ENCODE measurements at regions not wholly inside any gene's neighbourhood (a gene's known extent, or its start where the extent isn't known, plus 50 kb on each side); places are given as distances from the start of the nearest gene placed in this dataset.

GRCh38 chr7:33671531-33672262 is 233.6 kb upstream of the BMPER start:
- Histone ChIP-seq H3K4me3 (ENCODE audit: low read depth, low read length) (no peak overlapping the region), H3K4me1 (no peaks in the 10 kb centered on the region), H3K9ac (no peak overlapping the region), H3K79me2 (no peaks in the 10 kb centered on the region), H3K27me3 (ENCODE audit: control insufficient read depth, insufficient read depth, low read length) (no peaks in the 10 kb centered on the region), H2AFZ (no peak overlapping the region), H3K36me3 (ENCODE audit: control insufficient read depth, insufficient read depth, low read length) (no peaks in the 10 kb centered on the region), H3K27ac (no peak overlapping the region), H3K9me3 (ENCODE audit: control insufficient read depth, low read length) (no peaks in the 10 kb centered on the region), H3K4me2 (ENCODE audit: low read length) (no peak overlapping the region)
- TF ChIP-seq CTCF (IDR thresholded peaks at IDR 0.05): no peak

DNA sequence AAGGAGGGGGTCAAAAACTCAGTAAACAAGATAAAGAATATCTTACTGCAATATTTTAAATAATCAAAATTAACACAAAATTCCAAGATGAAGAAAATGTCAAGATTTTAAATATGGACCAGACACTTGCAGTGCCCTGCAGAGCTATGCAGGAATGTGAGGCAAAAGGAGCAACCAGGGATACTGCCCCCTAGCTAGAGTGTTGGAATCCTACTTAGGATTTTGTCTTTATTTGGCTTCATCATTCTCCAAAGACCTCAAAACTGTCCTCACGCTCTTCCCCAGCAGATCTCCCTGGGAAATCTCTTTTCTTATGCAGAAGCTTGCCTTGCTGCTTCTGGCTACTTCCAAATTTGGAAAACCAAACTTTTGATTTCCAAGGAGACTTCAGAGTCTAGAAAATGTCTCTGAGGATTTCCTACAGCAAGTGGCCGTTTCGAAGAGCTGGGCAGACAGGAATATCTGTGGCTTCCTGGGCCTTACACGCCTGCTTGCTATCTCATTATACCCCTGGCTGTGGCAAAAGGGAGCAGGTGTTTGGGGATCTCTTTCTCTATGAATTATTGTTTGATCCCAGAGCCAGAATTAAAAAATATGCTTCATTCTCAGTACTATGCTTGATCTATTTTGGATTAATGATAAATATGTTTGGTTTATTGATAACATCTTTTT is 232.2 kb upstream of the BMPER start:
- Histone ChIP-seq H3K27me3 (ENCODE audit: control insufficient read depth, insufficient read depth, low read length) (no peaks in the 10 kb centered on the region), H3K9ac (no peak overlapping the region), H3K4me2 (ENCODE audit: low read length) (no peak overlapping the region), H3K36me3 (ENCODE audit: control insufficient read depth, insufficient read depth, low read length) (no peaks in the 10 kb centered on the region), H3K4me3 (ENCODE audit: low read depth, low read length) (no peak overlapping the region), H3K79me2 (no peaks in the 10 kb centered on the region), H3K9me3 (ENCODE audit: control insufficient read depth, low read length) (no peaks in the 10 kb centered on the region), H2AFZ (no peak overlapping the region), H3K4me1 (no peaks in the 10 kb centered on the region), H3K27ac (no peak overlapping the region)
- TF ChIP-seq CTCF (IDR thresholded peaks at IDR 0.05): no peak

GRCh38 chr7:33674804-33675411 is 230.4 kb upstream of the BMPER start:
- Histone ChIP-seq H2AFZ (no peak overlapping the region), H3K9ac (no peak overlapping the region), H3K27ac (no peak overlapping the region), H3K4me1 (no peaks in the 10 kb centered on the region), H3K36me3 (ENCODE audit: control insufficient read depth, insufficient read depth, low read length) (no peaks in the 10 kb centered on the region), H3K9me3 (ENCODE audit: control insufficient read depth, low read length) (no peaks in the 10 kb centered on the region), H3K4me3 (ENCODE audit: low read depth, low read length) (no peak overlapping the region), H3K79me2 (no peaks in the 10 kb centered on the region), H3K27me3 (ENCODE audit: control insufficient read depth, insufficient read depth, low read length) (no peaks in the 10 kb centered on the region), H3K4me2 (ENCODE audit: low read length) (no peak overlapping the region)
- TF ChIP-seq CTCF (IDR thresholded peaks at IDR 0.05): no peak

- H3K79me2 ChIP-seq: no peaks in the 10 kb centered on the region
- no peak overlapping the region for H3K4me2 ChIP-seq (ENCODE audit: low read length)
- H3K27me3 ChIP-seq (ENCODE audit: control insufficient read depth, insufficient read depth, low read length): no peaks in the 10 kb centered on the region
- TF ChIP-seq CTCF (IDR thresholded peaks at IDR 0.05): no peak
- H3K9ac ChIP-seq: no peak overlapping the region
- H3K9me3 ChIP-seq (ENCODE audit: control insufficient read depth, low read length): no peaks in the 10 kb centered on the region
- H2AFZ ChIP-seq: no peak overlapping the region
- no peaks in the 10 kb centered on the region for H3K36me3 ChIP-seq (ENCODE audit: control insufficient read depth, insufficient read depth, low read length)
- no peak overlapping the region for H3K4me3 ChIP-seq (ENCODE audit: low read depth, low read length)
- no peak overlapping the region for H3K27ac ChIP-seq
- no peaks in the 10 kb centered on the region for H3K4me1 ChIP-seq
Measured at GRCh38 chr7:33677556-33677955, 227.8 kb upstream of the BMPER start.

All from parathyroid adenoma (tissue), 2 donors.